ENCODE measurements at regions not wholly inside any gene's neighbourhood (a gene's known extent, or its start where the extent isn't known, plus 50 kb on each side); places are given as distances from the start of the nearest gene placed in this dataset.

- WGBS (ENCODE audit: insufficient coverage), result 40% methylated on average over 1 of the region's 6 CpGs
- H3K36me3 ChIP-seq (ENCODE audit: control insufficient read depth, insufficient read depth, low read length), result no peaks in the 10 kb centered on the region
- H3K27ac ChIP-seq (ENCODE audit: low read depth, low read length), result peak overlapping the region; percentile 33
- no peak overlapping the region for H3K4me3 ChIP-seq (ENCODE audit: low read depth, low read length)
- H3K4me1 ChIP-seq (ENCODE audit: control insufficient read depth, insufficient read depth, low read length), result no peaks in the 10 kb centered on the region
- no peaks in the 10 kb centered on the region for H3K9me3 ChIP-seq (ENCODE audit: control insufficient read depth, insufficient read depth, low read length)
- peak in 2 of 6 donors; percentile 86 to 89 for DNase-seq (ENCODE audit: low read depth in 4 of 6, low spot score in 6 of 6)
- H3K27me3 ChIP-seq (ENCODE audit: control insufficient read depth, insufficient read depth, low read length), result no peaks in the 10 kb centered on the region
Observed at GRCh38 chr3:459311-459670, 262.7 kb downstream of the CHL1 start.

GRCh38 chr3:461006-461405, 264.4 kb downstream of the CHL1 start:
- no peak overlapping the region for H3K4me3 ChIP-seq (ENCODE audit: low read depth, low read length)
- no peaks in the 10 kb centered on the region for H3K9me3 ChIP-seq (ENCODE audit: control insufficient read depth, insufficient read depth, low read length)
- H3K4me1 ChIP-seq (ENCODE audit: control insufficient read depth, insufficient read depth, low read length), result no peaks in the 10 kb centered on the region
- no peak overlapping the region for H3K27ac ChIP-seq (ENCODE audit: low read depth, low read length)
- H3K36me3 ChIP-seq (ENCODE audit: control insufficient read depth, insufficient read depth, low read length), result no peaks in the 10 kb centered on the region
- H3K27me3 ChIP-seq (ENCODE audit: control insufficient read depth, insufficient read depth, low read length), result no peaks in the 10 kb centered on the region
- DNase-seq (ENCODE audit: low read depth in 4 of 6, low spot score in 6 of 6), result no peak
- no CpG with 5 or more reads among the region's 2 CpGs for WGBS (ENCODE audit: insufficient coverage)

GRCh38 chr3:462851-463250, 266.3 kb downstream of the CHL1 start:
- no peak overlapping the region for H3K4me3 ChIP-seq (ENCODE audit: low read depth, low read length)
- H3K27ac ChIP-seq (ENCODE audit: low read depth, low read length), result no peak overlapping the region
- WGBS (ENCODE audit: insufficient coverage), result 83% methylated on average over 2 of the region's 4 CpGs
- no peaks in the 10 kb centered on the region for H3K27me3 ChIP-seq (ENCODE audit: control insufficient read depth, insufficient read depth, low read length)
- no peaks in the 10 kb centered on the region for H3K36me3 ChIP-seq (ENCODE audit: control insufficient read depth, insufficient read depth, low read length)
- no peaks in the 10 kb centered on the region for H3K9me3 ChIP-seq (ENCODE audit: control insufficient read depth, insufficient read depth, low read length)
- H3K4me1 ChIP-seq (ENCODE audit: control insufficient read depth, insufficient read depth, low read length), result no peaks in the 10 kb centered on the region
- peak in 1 of 6 donors; percentile 40 for DNase-seq (ENCODE audit: low read depth in 4 of 6, low spot score in 6 of 6)

GRCh38 chr3:463252-464192, 267.0 kb downstream of the CHL1 start:
- WGBS (ENCODE audit: insufficient coverage), result 47% methylated on average over 3 of the region's 7 CpGs
- no peaks in the 10 kb centered on the region for H3K36me3 ChIP-seq (ENCODE audit: control insufficient read depth, insufficient read depth, low read length)
- no peak overlapping the region for H3K27ac ChIP-seq (ENCODE audit: low read depth, low read length)
- H3K4me1 ChIP-seq (ENCODE audit: control insufficient read depth, insufficient read depth, low read length), result no peaks in the 10 kb centered on the region
- peak in 2 of 6 donors; percentile 44 to 77 for DNase-seq (ENCODE audit: low read depth in 4 of 6, low spot score in 6 of 6)
- no peaks in the 10 kb centered on the region for H3K27me3 ChIP-seq (ENCODE audit: control insufficient read depth, insufficient read depth, low read length)
- no peak overlapping the region for H3K4me3 ChIP-seq (ENCODE audit: low read depth, low read length)
- H3K9me3 ChIP-seq (ENCODE audit: control insufficient read depth, insufficient read depth, low read length), result no peaks in the 10 kb centered on the region

- no peaks in the 10 kb centered on the region for H3K36me3 ChIP-seq (ENCODE audit: control insufficient read depth, insufficient read depth, low read length)
- no peaks in the 10 kb centered on the region for H3K9me3 ChIP-seq (ENCODE audit: control insufficient read depth, insufficient read depth, low read length)
- no CpG with 5 or more reads among the region's 3 CpGs for WGBS (ENCODE audit: insufficient coverage)
- H3K27me3 ChIP-seq (ENCODE audit: control insufficient read depth, insufficient read depth, low read length), result no peaks in the 10 kb centered on the region
- DNase-seq (ENCODE audit: low read depth in 4 of 6, low spot score in 6 of 6), result no peak
- no peak overlapping the region for H3K4me3 ChIP-seq (ENCODE audit: low read depth, low read length)
- no peak overlapping the region for H3K27ac ChIP-seq (ENCODE audit: low read depth, low read length)
- no peaks in the 10 kb centered on the region for H3K4me1 ChIP-seq (ENCODE audit: control insufficient read depth, insufficient read depth, low read length)
Observed at GRCh38 chr3:464255-464654, 267.7 kb downstream of the CHL1 start.

GRCh38 chr3:468172-468571, 271.6 kb downstream of the CHL1 start:
- H3K27ac ChIP-seq (ENCODE audit: low read depth, low read length), result no peak overlapping the region
- no peaks in the 10 kb centered on the region for H3K9me3 ChIP-seq (ENCODE audit: control insufficient read depth, insufficient read depth, low read length)
- no peaks in the 10 kb centered on the region for H3K4me1 ChIP-seq (ENCODE audit: control insufficient read depth, insufficient read depth, low read length)
- no peak overlapping the region for H3K4me3 ChIP-seq (ENCODE audit: low read depth, low read length)
- peak in 2 of 6 donors; percentile 51 to 84 for DNase-seq (ENCODE audit: low read depth in 4 of 6, low spot score in 6 of 6)
- 20% methylated on average over 2 of the region's 5 CpGs for WGBS (ENCODE audit: insufficient coverage)
- H3K27me3 ChIP-seq (ENCODE audit: control insufficient read depth, insufficient read depth, low read length), result no peaks in the 10 kb centered on the region
- no peaks in the 10 kb centered on the region for H3K36me3 ChIP-seq (ENCODE audit: control insufficient read depth, insufficient read depth, low read length)

- no peaks in the 10 kb centered on the region for H3K4me1 ChIP-seq (ENCODE audit: control insufficient read depth, insufficient read depth, low read length)
- no peaks in the 10 kb centered on the region for H3K9me3 ChIP-seq (ENCODE audit: control insufficient read depth, insufficient read depth, low read length)
- no peak overlapping the region for H3K4me3 ChIP-seq (ENCODE audit: low read depth, low read length)
- no peaks in the 10 kb centered on the region for H3K36me3 ChIP-seq (ENCODE audit: control insufficient read depth, insufficient read depth, low read length)
- H3K27me3 ChIP-seq (ENCODE audit: control insufficient read depth, insufficient read depth, low read length), result no peaks in the 10 kb centered on the region
- DNase-seq (ENCODE audit: low read depth in 4 of 6, low spot score in 6 of 6), result no peak
- 80% methylated on average over 2 of the region's 5 CpGs for WGBS (ENCODE audit: insufficient coverage)
- H3K27ac ChIP-seq (ENCODE audit: low read depth, low read length), result no peak overlapping the region
Observed at GRCh38 chr3:473033-473800, 276.7 kb downstream of the CHL1 start.

GRCh38 chr3:474828-475227, 278.3 kb downstream of the CHL1 start:
- no peak overlapping the region for H3K27ac ChIP-seq (ENCODE audit: low read depth, low read length)
- no peak overlapping the region for H3K4me3 ChIP-seq (ENCODE audit: low read depth, low read length)
- H3K9me3 ChIP-seq (ENCODE audit: control insufficient read depth, insufficient read depth, low read length), result no peaks in the 10 kb centered on the region
- H3K36me3 ChIP-seq (ENCODE audit: control insufficient read depth, insufficient read depth, low read length), result no peaks in the 10 kb centered on the region
- 100% methylated on average over 1 of the region's 1 CpG for WGBS (ENCODE audit: insufficient coverage)
- no peaks in the 10 kb centered on the region for H3K27me3 ChIP-seq (ENCODE audit: control insufficient read depth, insufficient read depth, low read length)
- no peaks in the 10 kb centered on the region for H3K4me1 ChIP-seq (ENCODE audit: control insufficient read depth, insufficient read depth, low read length)
- no peak for DNase-seq (ENCODE audit: low read depth in 4 of 6, low spot score in 6 of 6)

GRCh38 chr3:480070-480469, 283.5 kb downstream of the CHL1 start:
- H3K4me1 ChIP-seq (ENCODE audit: control insufficient read depth, insufficient read depth, low read length), result peaks cover 3% of the 10 kb centered on the region
- H3K4me3 ChIP-seq (ENCODE audit: low read depth, low read length), result no peak overlapping the region
- H3K27me3 ChIP-seq (ENCODE audit: control insufficient read depth, insufficient read depth, low read length), result no peaks in the 10 kb centered on the region
- DNase-seq (ENCODE audit: low read depth in 4 of 6, low spot score in 6 of 6), result no peak
- WGBS (ENCODE audit: insufficient coverage), result no CpG with 5 or more reads among the region's 1 CpG
- no peaks in the 10 kb centered on the region for H3K36me3 ChIP-seq (ENCODE audit: control insufficient read depth, insufficient read depth, low read length)
- H3K9me3 ChIP-seq (ENCODE audit: control insufficient read depth, insufficient read depth, low read length), result no peaks in the 10 kb centered on the region
- no peak overlapping the region for H3K27ac ChIP-seq (ENCODE audit: low read depth, low read length)
